Panc1 (cell line): ENCODE measurements at regions not wholly inside any gene's neighbourhood (a gene's known extent, or its start where the extent isn't known, plus 50 kb on each side); places are given as distances from the start of the nearest gene placed in this dataset.

Experiments
- ATAC-seq: fragments of 200-7000 bp; cut with Tn5 transposase; 2 replicates; pipeline ENCODE4 v1.9.1; 2020; ENCODE audit warnings: mild to moderate bottlenecking, moderate library complexity
- BruUV-seq: library from RNA; stranded (reverse); fragments of 400-500 nt; replicated peaks from 2 replicates; lab custom pipeline; 2021; lab: Mats Ljungman, UMichigan
- CTCF ChIA-PET: fragments of 300-600 bp; sonication (Branson Sonifier 250); formaldehyde crosslinking; loops from one replicate; lab custom pipeline; 2022; ENCODE audit warnings: antibody characterized with exemption; lab: Charles Lee
- POLR2A ChIA-PET: fragments of 300-600 bp; sonication (Branson Sonifier 250); formaldehyde crosslinking; loops from one replicate; lab custom pipeline; 2022; ENCODE audit warnings: antibody characterized with exemption; lab: Charles Lee
- DNase-seq: peaks from one replicate; pipeline ENCODE4 v3.0.0-alpha.2; 2010; ENCODE audit warnings: low read depth, low spot score
- H3K27ac ChIP-seq: 2 replicates; pipeline ENCODE4 v1.5.1; 2011; ENCODE audit warnings: mild to moderate bottlenecking, low read length, inconsistent platforms
- H3K27me3 ChIP-seq: fragments of 200-500 bp; sonication (Bioruptor generic); 2 replicates; pipeline ENCODE4 v1.6.0; 2014; ENCODE audit warnings: low read length, inconsistent platforms; ENCODE audit not compliant: control insufficient read depth, insufficient read depth
- H3K36me3 ChIP-seq: fragments of 200-500 bp; sonication (Bioruptor generic); 2 replicates; pipeline ENCODE4 v1.5.1; 2014; ENCODE audit warnings: inconsistent platforms, mild to moderate bottlenecking, low read length, moderate library complexity; ENCODE audit not compliant: control insufficient read depth, insufficient read depth
- H3K4me1 ChIP-seq: 2 replicates; pipeline ENCODE4 v1.5.1; 2011; ENCODE audit warnings: inconsistent platforms, mild to moderate bottlenecking, low read length, moderate library complexity; ENCODE audit not compliant: control insufficient read depth, insufficient read depth
- H3K4me3 ChIP-seq, 2 experiments: 2 replicates each; pipeline ENCODE4 v1.5.1; 2011 to 2012; ENCODE audit warnings: low read depth in 2 of 2, low read length in 2 of 2, mild to moderate bottlenecking in 2 of 2, inconsistent platforms in 1 of 2, moderate library complexity in 1 of 2
- H3K9me3 ChIP-seq: fragments of 200-500 bp; sonication (Bioruptor generic); 2 replicates; pipeline ENCODE4 v1.5.1; 2014; ENCODE audit warnings: low read depth, mild to moderate bottlenecking, inconsistent platforms, low read length, moderate library complexity; ENCODE audit not compliant: control insufficient read depth, insufficient read depth
- POLR2AphosphoS5 ChIP-seq: IDR thresholded peaks from 2 replicates; pipeline ENCODE4 v1.6.1; 2012; ENCODE audit warnings: mild to moderate bottlenecking, low read depth, low read length, moderate library complexity
- SIN3A ChIP-seq: IDR thresholded peaks from 2 replicates; pipeline ENCODE4 v1.6.1; 2012; ENCODE audit warnings: low read depth, mild to moderate bottlenecking, low read length, moderate library complexity, borderline replicate concordance; ENCODE audit not compliant: insufficient read depth
- TCF7L2 ChIP-seq: IDR thresholded peaks from 2 replicates; pipeline ENCODE4 v1.6.1; 2011; ENCODE audit warnings: mild to moderate bottlenecking, low read depth, low read length, inconsistent platforms
- in situ Hi-C: cut with HindIII; loops from 2 replicates; pipeline ENCODE4 v1.10.0; 2016; ENCODE audit warnings: low sequenced_read_pairs, low pct_unique_long_range_greater_than_20kb
- intact Hi-C: fragments of 100-400 bp; cut with micrococcal nuclease; formaldehyde crosslinking; loops from one replicate; pipeline ENCODE4 v1.10.0; 2022; ENCODE audit not compliant: unreplicated experiment
- TF ChIP-seq, protein P1 (sequence below), 2 experiments: IDR thresholded peaks; 2 replicates each; pipeline ENCODE4 v1.6.1; 2011 to 2012; ENCODE audit warnings: low read depth in 2 of 2, control low read depth in 1 of 2, low read length in 1 of 2, mild to moderate bottlenecking in 1 of 2, moderate library complexity in 1 of 2; ENCODE audit not compliant: insufficient read depth in 1 of 2
- TF ChIP-seq, protein P2 (sequence below): fragments of 450-650 bp; IDR thresholded peaks from 2 replicates; pipeline ENCODE4 v1.5.1; 2017; ENCODE audit warnings: mild to moderate bottlenecking

DNA sequence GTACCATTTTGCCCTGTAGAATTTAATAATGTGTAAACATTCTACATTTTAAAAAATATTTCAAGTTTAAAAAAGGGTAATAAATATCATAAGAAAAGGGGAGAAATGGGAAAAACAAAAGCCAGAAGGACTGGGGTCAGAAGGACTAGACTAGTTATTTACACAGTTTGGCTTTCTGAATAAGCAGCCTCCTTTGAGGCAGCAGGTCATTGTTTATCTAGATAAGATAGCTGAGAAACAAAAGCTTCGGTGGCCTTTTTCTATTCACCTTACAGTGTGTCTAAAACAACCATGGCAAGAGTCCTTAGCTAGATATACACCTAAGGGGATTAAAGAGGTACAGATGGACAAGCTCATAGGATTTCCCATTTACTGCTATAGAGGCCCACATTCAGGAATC lies 396.5 kb upstream of the PMFBP1 start:
- ChIA-PET CTCF (interaction anchor here (0.5 kb wide), 1 partner anchor 55 kb away, joined by 4 read pairs; no protein-coding TSS in a partner anchor), POLR2A (no interaction called here)

DNA sequence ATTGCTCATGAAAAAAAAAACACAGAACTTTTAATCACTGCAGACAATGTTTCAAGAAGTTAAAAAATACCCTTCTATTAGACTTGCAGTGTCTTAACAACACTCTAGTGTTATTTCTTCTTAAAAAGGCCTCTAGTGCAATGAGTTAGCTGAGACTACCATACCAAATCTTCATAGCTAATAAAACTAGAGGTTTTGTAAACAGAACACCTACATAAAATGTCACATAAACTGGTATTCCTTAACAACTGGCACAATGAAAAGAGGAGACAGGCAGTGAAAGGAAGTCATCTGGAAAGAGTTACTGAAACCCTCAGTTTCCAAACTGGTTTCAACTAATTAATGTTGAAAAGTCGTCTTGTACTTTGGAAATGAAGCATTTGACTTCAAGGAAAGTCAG lies 394.2 kb upstream of the PMFBP1 start:
- ATAC-seq, result no peak
- no peak for TF ChIP-seq TCF7L2
- TF ChIP-seq SIN3A, result no peak
- TF ChIP-seq POLR2AphosphoS5, result no peak
- TF ChIP-seq, protein P1, sequence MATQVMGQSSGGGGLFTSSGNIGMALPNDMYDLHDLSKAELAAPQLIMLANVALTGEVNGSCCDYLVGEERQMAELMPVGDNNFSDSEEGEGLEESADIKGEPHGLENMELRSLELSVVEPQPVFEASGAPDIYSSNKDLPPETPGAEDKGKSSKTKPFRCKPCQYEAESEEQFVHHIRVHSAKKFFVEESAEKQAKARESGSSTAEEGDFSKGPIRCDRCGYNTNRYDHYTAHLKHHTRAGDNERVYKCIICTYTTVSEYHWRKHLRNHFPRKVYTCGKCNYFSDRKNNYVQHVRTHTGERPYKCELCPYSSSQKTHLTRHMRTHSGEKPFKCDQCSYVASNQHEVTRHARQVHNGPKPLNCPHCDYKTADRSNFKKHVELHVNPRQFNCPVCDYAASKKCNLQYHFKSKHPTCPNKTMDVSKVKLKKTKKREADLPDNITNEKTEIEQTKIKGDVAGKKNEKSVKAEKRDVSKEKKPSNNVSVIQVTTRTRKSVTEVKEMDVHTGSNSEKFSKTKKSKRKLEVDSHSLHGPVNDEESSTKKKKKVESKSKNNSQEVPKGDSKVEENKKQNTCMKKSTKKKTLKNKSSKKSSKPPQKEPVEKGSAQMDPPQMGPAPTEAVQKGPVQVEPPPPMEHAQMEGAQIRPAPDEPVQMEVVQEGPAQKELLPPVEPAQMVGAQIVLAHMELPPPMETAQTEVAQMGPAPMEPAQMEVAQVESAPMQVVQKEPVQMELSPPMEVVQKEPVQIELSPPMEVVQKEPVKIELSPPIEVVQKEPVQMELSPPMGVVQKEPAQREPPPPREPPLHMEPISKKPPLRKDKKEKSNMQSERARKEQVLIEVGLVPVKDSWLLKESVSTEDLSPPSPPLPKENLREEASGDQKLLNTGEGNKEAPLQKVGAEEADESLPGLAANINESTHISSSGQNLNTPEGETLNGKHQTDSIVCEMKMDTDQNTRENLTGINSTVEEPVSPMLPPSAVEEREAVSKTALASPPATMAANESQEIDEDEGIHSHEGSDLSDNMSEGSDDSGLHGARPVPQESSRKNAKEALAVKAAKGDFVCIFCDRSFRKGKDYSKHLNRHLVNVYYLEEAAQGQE (IDR thresholded peaks at IDR 0.05; ENCODE audit: insufficient read depth in 1 of 2, low read depth in 2 of 2, low read length in 1 of 2), result no peak
- TF ChIP-seq, protein P2, sequence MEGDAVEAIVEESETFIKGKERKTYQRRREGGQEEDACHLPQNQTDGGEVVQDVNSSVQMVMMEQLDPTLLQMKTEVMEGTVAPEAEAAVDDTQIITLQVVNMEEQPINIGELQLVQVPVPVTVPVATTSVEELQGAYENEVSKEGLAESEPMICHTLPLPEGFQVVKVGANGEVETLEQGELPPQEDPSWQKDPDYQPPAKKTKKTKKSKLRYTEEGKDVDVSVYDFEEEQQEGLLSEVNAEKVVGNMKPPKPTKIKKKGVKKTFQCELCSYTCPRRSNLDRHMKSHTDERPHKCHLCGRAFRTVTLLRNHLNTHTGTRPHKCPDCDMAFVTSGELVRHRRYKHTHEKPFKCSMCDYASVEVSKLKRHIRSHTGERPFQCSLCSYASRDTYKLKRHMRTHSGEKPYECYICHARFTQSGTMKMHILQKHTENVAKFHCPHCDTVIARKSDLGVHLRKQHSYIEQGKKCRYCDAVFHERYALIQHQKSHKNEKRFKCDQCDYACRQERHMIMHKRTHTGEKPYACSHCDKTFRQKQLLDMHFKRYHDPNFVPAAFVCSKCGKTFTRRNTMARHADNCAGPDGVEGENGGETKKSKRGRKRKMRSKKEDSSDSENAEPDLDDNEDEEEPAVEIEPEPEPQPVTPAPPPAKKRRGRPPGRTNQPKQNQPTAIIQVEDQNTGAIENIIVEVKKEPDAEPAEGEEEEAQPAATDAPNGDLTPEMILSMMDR, result no peak
- in situ Hi-C loops, result no loop called here

More for the DNA sequence above, 396.5 kb upstream of the PMFBP1 start:
- Histone ChIP-seq H3K4me3 (no peak overlapping the region), H3K27me3 (no peaks in the 10 kb centered on the region), H3K36me3 (no peaks in the 10 kb centered on the region), H3K27ac (no peak overlapping the region), H3K4me1 (no peaks in the 10 kb centered on the region), H3K9me3 (no peaks in the 10 kb centered on the region)
- intact Hi-C loops (no loop called here), in situ Hi-C loops (no loop called here)
- no peak for ATAC-seq
- DNase-seq, result no peak
- no TSS peak for BruUV-seq
- TF ChIP-seq, protein P2, result no peak
- TF ChIP-seq SIN3A (no peak), TCF7L2 (no peak), POLR2AphosphoS5 (no peak)
- TF ChIP-seq, protein P1 (IDR thresholded peaks at IDR 0.05; ENCODE audit: insufficient read depth in 1 of 2, low read depth in 2 of 2, low read length in 1 of 2), result no peak

More for the DNA sequence above, 394.2 kb upstream of the PMFBP1 start:
- no peak overlapping the region for H3K4me3 ChIP-seq
- no peak for DNase-seq
- ChIA-PET CTCF (interaction anchor here (0.6 kb wide), 1 partner anchor 1871 kb away, joined by 3 read pairs; no protein-coding TSS in a partner anchor), POLR2A (no interaction called here)
- no TSS peak for BruUV-seq
- H3K4me1 ChIP-seq, result no peaks in the 10 kb centered on the region
- no peaks in the 10 kb centered on the region for H3K36me3 ChIP-seq
- intact Hi-C loops, result no loop called here
- no peak overlapping the region for H3K27ac ChIP-seq
- no peaks in the 10 kb centered on the region for H3K9me3 ChIP-seq
- H3K27me3 ChIP-seq, result no peaks in the 10 kb centered on the region
